Testis (tissue), 2 donors: ENCODE measurements at regions not wholly inside any gene's neighbourhood (a gene's known extent, or its start where the extent isn't known, plus 50 kb on each side); places are given as distances from the start of the nearest gene placed in this dataset.

Source experiments
- DNase-seq: peaks from one replicate; pipeline ENCODE4 v3.0.0-alpha.2; 2019
- H3K27ac ChIP-seq, 2 donors: fragments of 200-600 bp; sonication (generic); one replicate each; pipeline ENCODE4 v1.5.1; 2019
- H3K27me3 ChIP-seq: fragments of 200-600 bp; sonication (generic); one replicate; pipeline ENCODE4 v1.5.1; 2019
- H3K36me3 ChIP-seq: fragments of 200-600 bp; sonication (generic); one replicate; pipeline ENCODE4 v1.5.1; 2017; ENCODE audit warnings: low read depth; ENCODE audit errors: missing control alignments
- H3K4me1 ChIP-seq: fragments of 200-600 bp; sonication (generic); one replicate; pipeline ENCODE4 v1.5.1; 2019
- H3K4me3 ChIP-seq, 2 donors: fragments of 200-600 bp; sonication (generic); one replicate each; pipeline ENCODE4 v1.5.1; 2017 to 2019
- H3K9me3 ChIP-seq: fragments of 200-600 bp; sonication (generic); one replicate; pipeline ENCODE4 v1.5.1; 2017
- CTCF ChIP-seq, 3 experiments: fragments of 450-650 bp in 2 of 3; fragments of 200-600 bp in 1 of 3; sonication (generic) in 1 of 3; IDR thresholded peaks; one replicate each; pipeline ENCODE4 v1.5.1; 2016 to 2019; ENCODE audit warnings: antibody characterized with exemption in 3 of 3, mild to moderate bottlenecking in 2 of 3, moderate library complexity in 1 of 3
- POLR2A ChIP-seq: fragments of 450-650 bp; IDR thresholded peaks from one replicate; pipeline ENCODE4 v1.6.1; 2017; ENCODE audit warnings: antibody characterized with exemption, mild to moderate bottlenecking, moderate library complexity
- WGBS, 2 donors: methylation state at CpG; one replicate each; pipeline ENCODE4 v1.1.5; 2018; 5-methylcytosine and 5-hydroxymethylcytosine counted together
- intact Hi-C: fragments of 100-400 bp; cut with DNase I; formaldehyde crosslinking; loops from one replicate; pipeline ENCODE4 v1.15.1; 2023; ENCODE audit warnings: low total_unique reads

GRCh38 chr11:90310210-90310609 is 87.4 kb upstream of the CHORDC1 start:
- Histone ChIP-seq H3K36me3 (no peaks in the 10 kb centered on the region), H3K27me3 (no peaks in the 10 kb centered on the region), H3K4me3 (no peak overlapping the region), H3K27ac (no peak overlapping the region), H3K4me1 (no peaks in the 10 kb centered on the region), H3K9me3 (no peaks in the 10 kb centered on the region)
- TF ChIP-seq POLR2A (no peak), CTCF (IDR thresholded peaks at IDR 0.05) (no peak)
- no peak for DNase-seq
- intact Hi-C loops, result no loop called here
- 84 to 88% methylated on average over 1 of the region's 1 CpG for WGBS, 2 donors

GRCh38 chr11:90309693-90310092 is 86.8 kb upstream of the CHORDC1 start:
- Histone ChIP-seq H3K27me3 (no peaks in the 10 kb centered on the region), H3K4me3 (no peak overlapping the region), H3K4me1 (no peaks in the 10 kb centered on the region), H3K27ac (no peak overlapping the region), H3K9me3 (no peaks in the 10 kb centered on the region), H3K36me3 (no peaks in the 10 kb centered on the region)
- 60 to 65% methylated on average over 2 of the region's 2 CpGs for WGBS, 2 donors
- no peak for TF ChIP-seq POLR2A
- TF ChIP-seq CTCF (IDR thresholded peaks at IDR 0.05), result no peak
- DNase-seq, result no peak
- intact Hi-C loops, result no loop called here

- DNase-seq, result no peak
- 90 to 91% methylated on average over 3 of the region's 3 CpGs for WGBS, 2 donors
- H3K27me3 ChIP-seq, result no peaks in the 10 kb centered on the region
- no peaks in the 10 kb centered on the region for H3K9me3 ChIP-seq
- no peaks in the 10 kb centered on the region for H3K36me3 ChIP-seq
- H3K4me3 ChIP-seq, result no peak overlapping the region
- no peaks in the 10 kb centered on the region for H3K4me1 ChIP-seq
- no peak for TF ChIP-seq CTCF (IDR thresholded peaks at IDR 0.05)
- TF ChIP-seq POLR2A, result no peak
- intact Hi-C loops, result no loop called here
- H3K27ac ChIP-seq, result no peak overlapping the region
These were observed 71.7 kb upstream of the CHORDC1 start for GRCh38 chr11:90294526-90294925.

GRCh38 chr11:90294091-90294490 is 71.2 kb upstream of the CHORDC1 start:
- 87 to 99% methylated on average over 2 of the region's 2 CpGs for WGBS, 2 donors
- TF ChIP-seq POLR2A (no peak), CTCF (IDR thresholded peaks at IDR 0.05) (no peak)
- Histone ChIP-seq H3K4me1 (no peaks in the 10 kb centered on the region), H3K27ac (no peak overlapping the region), H3K9me3 (no peaks in the 10 kb centered on the region), H3K27me3 (no peaks in the 10 kb centered on the region), H3K36me3 (no peaks in the 10 kb centered on the region), H3K4me3 (no peak overlapping the region)
- no peak for DNase-seq
- intact Hi-C loops, result no loop called here

GRCh38 chr11:90288212-90288821 is 65.5 kb upstream of the CHORDC1 start:
- TF ChIP-seq CTCF (IDR thresholded peaks at IDR 0.05) (peak; percentile 23 to 49 (median 38)), POLR2A (no peak)
- WGBS, 2 donors, result 47 to 56% methylated on average over 3 of the region's 3 CpGs
- Histone ChIP-seq H3K27ac (no peak overlapping the region), H3K9me3 (no peaks in the 10 kb centered on the region), H3K27me3 (no peaks in the 10 kb centered on the region), H3K4me1 (no peaks in the 10 kb centered on the region), H3K36me3 (no peaks in the 10 kb centered on the region), H3K4me3 (no peak overlapping the region)
- intact Hi-C loops, result no loop called here
- no peak for DNase-seq
